ENCODE measurements at regions not wholly inside any gene's neighbourhood (a gene's known extent, or its start where the extent isn't known, plus 50 kb on each side); places are given as distances from the start of the nearest gene placed in this dataset.

DNA sequence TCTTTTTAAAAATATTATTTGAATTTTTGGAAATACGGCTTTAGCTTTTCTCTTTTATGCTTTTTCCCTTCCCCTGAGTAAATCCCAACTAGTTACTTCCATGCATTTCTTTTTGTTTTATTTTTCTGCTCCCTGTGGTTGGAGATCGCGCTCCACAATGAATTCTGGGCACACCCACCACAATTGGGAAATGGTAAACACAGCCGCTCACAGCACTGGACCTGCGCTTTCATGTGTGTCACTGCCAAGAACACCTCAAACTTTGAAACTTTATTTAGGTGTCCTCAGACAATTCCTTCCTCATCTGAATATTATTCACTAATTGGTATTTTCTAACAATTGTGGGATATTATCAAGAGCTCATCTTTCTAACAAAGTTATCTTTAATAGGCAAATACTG is 82.8 kb upstream of the TMEM18 start:
- no peak for DNase-seq (ENCODE audit: low spot score)

DNA sequence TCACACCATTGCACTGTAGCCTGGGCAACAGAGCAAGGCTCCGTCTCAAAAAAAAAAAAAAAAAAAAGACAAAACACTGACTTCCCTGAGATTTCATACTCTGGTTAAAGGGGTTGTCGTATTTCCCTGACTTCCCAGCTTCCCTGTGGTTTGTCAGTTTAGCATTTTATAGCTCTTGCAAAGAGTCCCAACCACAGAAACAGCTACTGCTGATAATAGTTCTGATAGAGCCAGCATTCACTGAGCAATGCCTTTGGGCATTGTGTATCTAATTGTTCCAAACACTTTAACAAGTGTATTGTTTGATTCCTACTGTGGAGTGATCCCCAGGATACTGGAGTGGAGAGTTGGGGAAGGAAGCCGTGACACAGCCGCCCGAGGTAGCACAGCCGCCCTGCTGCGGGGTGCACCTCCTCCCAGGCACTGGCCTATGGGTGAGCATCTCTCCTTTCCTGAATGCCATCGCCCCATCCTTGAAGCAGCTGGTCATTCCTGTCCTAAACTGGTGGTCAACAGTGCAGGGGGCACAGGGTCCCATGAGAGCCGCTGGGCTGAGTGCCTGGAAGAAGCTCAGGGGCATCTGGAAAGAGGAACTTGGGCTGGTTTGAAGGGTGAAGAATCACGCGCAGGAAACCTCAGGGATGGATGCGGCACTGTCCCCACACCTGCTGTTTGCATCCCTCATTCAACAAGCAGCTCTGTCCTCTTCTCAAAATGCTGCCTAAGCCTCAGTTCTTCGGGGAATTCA is 81.0 kb upstream of the TMEM18 start:
- DNase-seq (ENCODE audit: low spot score): no peak

DNA sequence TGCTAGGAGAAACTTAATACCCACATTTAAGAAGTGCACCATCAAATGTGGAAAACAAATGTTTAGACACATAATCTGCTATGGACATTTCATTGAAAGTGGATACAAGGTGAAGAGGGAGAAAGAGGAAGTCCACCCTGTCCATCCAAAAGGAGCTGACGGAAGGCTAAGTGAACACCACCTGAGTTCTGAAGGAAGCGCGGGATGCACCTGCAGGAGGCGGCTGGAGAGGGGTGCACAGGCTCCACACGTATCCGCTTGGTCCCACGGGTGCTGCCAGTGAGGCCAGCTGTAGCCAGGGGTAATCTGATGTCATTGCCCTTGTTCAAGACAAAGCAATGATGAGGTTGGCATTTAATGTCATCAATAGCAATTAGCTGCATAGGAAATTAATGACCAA is 75.9 kb upstream of the TMEM18 start:
- DNase-seq (ENCODE audit: low spot score): no peak

DNA sequence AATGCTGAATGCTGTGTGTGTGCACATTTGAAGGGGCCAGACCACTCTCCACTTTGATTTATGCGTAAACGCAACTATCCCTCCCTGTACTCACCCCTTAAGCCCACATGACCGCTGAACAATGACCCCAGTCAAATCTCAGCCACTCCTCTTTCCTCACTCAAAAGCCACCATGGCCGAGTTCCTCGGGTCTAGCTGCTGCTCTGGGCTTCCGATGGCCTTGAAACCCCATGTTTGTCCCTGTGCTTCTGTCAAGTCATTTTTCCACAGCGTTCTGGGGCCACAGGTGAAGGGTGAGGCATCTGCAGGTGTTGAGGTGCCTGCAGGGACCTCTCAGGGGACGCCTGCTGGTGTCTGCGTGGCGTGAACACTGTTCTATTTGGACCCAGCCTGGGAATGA is 74.3 kb upstream of the TMEM18 start:
- DNase-seq (ENCODE audit: low spot score): no peak

DNA sequence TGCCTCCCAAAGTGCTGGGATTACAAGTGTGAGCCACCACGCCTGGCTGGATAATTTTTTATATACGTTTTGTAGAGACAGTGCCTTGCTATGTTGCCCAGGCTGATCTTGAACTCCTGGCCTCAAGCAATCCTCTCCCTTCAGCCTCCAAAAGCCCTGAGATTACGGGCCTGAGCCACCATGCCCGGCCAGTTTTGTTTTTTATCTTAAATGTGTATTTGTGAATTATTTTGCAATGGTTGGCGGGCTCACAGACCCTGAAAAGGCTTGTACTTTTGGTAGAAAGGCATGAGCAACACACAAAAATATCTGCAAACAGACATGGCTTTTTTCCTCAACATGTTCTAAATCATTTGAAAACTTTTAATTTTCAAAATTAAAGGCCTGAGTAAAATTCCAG is 73.4 kb upstream of the TMEM18 start:
- no peak for DNase-seq (ENCODE audit: low spot score)

DNA sequence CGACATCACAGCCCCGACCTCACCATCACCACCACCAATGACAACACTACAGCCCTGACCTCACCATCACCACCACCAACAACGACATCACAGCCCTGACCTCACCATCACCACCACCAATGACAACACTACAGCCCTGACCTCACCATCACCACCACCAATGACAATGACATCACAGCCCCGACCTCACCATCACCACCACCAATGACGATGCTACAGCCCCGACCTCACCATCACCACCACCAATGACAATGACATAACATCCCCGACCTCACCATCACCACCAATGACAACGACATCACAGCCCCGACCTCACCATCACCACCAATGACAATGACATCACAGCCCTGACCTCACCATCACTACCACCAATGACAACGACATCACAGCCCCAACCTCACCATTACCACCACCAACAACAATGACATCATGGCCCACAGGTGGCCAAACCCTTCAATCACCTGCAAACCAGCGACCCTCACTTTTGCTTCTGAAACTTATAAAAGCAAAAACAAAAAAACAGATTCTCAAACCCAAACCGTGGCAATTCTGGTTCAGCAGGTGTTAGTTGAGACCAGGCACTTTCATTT is 70.7 kb upstream of the TMEM18 start:
- no peak for DNase-seq (ENCODE audit: low spot score)

DNA sequence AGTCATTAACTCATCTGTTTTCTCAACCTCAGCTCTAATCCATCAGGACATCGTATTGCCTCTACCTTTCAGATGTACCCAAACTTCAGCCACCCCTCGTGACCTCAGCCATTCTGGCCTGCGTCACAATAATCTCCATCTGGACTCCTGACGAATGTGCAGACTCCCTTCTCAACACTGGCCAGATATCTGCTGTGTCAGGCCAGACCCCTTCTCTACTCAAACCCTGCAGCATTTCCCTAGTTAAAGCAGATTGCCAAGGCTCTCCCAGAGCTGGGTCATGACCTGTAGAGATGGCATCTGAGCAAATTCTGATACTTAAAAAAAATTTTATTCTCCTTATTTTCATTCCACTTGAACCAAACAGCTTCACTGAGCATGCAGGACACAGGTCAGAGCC is 69.5 kb upstream of the TMEM18 start:
- no peak for DNase-seq (ENCODE audit: low spot score)

DNA sequence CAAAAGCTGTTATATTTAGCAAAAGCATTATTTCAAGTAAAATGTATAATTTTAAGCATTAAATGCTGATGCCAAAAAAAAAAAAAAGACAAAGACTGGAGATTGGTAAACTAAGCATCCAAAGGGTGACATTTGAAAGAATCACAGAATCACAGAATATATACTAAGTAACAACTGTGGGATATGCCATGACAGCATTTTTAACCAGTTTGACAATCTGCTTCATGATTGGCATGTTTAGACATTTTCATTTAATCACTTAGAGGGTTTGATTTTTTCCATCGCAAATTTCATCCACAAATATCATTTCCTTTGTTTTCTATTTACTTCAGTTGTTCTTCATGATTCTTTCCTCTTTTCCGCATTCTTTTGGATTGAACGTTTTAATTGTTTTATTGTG is 66.9 kb upstream of the TMEM18 start:
- DNase-seq (ENCODE audit: low spot score): no peak

DNA sequence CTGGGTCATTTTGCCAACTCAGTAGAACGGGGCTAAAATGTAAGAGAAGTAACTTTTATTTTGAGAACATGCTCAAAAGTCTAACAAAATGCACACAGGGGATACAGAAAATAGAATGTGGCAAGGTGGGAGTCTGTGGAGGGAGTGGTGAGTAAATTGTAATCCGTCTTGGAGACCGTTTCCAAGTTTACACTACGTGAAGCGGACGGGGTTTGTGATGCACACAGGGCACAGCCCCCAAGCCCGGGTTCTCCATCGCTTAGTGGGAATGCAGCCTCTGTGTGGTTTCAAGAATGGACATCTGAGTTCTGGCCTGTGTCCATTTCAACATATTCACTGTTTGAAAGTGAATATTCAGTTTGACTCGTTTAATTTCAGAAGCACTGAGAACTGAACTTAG is 65.0 kb upstream of the TMEM18 start:
- no peak for DNase-seq (ENCODE audit: low spot score)

DNA sequence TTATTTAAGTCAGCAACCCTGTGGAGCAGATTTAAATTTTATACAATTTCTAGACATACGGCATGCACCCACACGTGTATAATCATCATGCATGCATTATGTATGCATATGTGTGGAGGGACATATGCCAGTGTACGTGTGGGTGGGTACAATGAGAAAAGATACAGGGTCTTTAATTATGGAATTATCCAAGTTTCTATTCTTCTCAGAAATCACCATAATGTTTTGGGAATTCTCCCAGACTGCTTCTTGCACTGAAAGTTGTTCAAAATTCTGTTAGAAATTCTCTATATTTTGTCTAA is 63.9 kb upstream of the TMEM18 start:
- no peak for DNase-seq (ENCODE audit: low spot score)

DNA sequence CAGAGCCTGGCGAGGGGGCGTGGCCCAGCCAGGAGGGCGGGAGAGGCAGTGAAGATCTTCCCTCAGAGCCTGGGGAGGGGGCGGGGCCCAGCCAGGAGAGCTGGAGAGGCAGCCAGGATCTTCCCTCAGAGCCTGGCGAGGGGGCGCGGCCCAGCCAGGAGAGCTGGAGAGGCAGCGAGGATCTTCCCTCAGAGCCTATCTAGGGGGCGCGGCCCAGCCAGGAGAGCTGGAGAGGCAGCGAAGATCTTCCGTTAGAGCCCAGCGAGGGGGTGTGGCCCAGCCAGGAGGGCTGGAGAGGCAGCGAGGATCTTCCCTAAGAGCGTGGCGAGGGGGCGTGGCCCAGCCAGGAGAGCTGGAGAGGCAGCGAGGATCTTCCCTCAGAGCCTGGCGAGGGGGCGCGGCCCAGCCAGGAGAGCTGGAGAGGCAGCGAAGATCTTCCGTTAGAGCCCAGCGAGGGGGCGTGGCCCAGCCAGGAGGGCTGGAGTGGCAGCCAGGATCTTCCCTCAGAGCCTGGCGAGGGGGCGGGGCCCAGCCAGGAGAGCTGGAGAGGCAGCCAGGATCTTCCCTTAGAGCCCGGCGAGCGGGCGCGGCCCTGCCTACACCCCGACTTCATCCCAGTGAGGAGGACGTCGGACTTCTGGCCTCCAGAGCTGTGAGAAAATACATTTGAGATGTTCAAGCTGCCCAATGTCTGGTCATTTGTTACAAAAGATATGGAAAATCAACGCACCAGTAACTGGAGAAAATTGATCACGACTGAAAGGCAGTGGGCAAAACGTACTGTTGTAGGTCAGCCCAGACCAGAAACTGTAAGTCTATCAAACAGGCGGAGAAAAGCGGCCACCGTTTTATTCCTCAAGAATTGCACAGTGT is 63.4 kb upstream of the TMEM18 start:
- DNase-seq (ENCODE audit: low spot score): peak; percentile 85

DNA sequence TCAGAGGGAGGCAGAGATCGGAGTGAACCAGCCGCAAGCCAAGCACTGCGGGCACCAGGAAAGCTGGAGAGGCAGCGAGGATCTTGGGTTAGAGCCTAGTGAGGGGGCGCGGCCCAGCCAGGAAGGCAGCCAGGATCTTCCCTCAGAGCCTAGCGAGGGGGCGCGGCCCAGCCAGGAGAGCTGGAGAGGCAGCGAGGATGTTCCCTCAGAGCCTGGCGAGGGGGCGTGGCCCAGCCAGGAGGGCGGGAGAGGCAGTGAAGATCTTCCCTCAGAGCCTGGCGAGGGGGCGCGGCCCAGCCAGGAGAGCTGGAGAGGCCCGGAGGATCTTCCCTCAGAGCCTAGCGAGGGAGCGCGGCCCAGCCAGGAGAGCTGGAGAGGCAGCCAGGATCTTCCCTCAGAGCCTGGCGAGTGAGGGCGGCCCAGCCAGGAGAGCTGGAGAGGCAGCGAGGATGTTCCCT is 62.7 kb upstream of the TMEM18 start:
- peak; percentile 58 for DNase-seq (ENCODE audit: low spot score)

DNA sequence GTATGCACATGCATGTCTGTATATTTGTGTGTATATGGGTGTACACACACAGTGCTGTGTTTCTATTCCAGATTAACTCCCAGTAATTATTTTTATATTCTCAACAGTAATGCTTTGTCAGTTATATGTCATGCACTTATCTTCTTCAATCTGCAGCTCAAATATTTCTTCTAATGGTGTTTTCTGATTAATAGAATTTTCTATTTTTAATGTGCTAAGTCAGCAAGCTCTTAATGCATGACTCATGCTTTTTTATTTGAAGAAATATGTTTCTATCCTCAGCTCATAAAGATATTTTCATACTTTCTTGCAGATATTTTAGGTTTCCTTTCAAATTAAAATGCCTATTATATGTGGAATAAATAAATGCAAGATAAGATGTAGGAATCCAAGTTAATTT is 59.7 kb upstream of the TMEM18 start:
- no peak for DNase-seq (ENCODE audit: low spot score)

DNA sequence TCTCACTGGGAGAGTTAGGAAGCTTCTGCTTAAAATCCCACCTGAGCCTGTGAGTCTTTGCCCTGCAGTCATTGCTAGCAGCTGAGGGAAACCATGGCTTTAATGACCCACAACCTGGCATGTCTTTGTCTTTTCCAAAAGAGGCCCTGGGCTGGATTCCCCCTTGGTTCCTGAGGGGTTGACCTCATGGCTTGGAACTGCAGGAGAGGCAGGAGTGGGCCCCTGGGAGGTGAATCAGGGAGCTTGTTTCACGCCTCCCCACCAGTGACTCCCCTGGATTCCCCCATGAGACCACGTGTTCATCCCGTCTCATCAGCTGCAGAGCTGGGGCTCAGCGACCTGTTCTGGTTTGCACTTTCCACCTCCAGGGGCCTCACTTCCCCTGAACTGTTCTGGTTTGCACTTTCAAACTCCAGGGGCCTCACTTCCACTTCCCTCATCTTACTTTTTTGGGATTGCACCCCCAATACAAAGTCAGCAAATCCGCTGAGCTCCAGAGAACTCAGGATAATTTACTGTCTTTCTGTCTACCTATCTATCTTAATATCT is 58.5 kb upstream of the TMEM18 start:
- no peak for DNase-seq (ENCODE audit: low spot score)

DNA sequence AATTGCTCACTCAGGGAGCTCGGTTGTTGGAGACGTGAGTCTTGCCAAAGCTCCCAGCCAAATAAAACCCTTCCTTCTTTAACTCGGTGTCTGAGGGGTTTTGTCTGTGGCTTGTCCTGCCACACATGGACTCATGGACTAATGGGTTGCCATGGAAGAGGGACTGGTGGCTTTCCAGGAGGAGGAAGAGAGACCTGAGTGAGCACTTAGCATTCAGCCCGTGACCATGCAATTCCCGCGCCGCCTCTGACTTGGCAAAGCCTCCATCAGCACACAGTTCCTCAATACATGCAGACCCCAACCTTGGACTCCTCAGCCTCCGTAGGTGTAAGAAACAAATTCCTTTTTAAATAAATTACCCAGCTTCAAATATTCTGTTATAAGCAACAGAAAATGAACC is 57.3 kb upstream of the TMEM18 start:
- DNase-seq (ENCODE audit: low spot score): no peak

DNA sequence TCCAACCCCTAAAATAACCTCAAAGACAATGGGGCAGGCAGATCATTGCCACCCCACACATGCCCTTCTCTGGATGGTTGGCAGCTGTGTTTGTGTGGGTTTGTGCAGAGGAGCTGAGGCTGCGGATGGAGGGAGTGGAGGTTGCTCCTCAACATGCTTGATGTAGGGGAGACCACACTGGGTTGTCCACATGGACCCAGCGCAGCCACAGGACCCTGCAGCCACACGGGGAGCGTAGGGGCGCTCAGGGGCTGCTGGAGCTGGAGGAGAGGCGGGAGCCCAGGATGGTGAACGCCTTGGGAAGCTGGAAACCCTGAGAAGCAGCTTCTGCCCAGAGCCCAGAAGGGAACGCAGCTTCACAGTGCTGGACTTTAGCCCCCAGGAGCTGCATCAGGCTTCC is 56.3 kb upstream of the TMEM18 start:
- no peak for DNase-seq (ENCODE audit: low spot score)

DNA sequence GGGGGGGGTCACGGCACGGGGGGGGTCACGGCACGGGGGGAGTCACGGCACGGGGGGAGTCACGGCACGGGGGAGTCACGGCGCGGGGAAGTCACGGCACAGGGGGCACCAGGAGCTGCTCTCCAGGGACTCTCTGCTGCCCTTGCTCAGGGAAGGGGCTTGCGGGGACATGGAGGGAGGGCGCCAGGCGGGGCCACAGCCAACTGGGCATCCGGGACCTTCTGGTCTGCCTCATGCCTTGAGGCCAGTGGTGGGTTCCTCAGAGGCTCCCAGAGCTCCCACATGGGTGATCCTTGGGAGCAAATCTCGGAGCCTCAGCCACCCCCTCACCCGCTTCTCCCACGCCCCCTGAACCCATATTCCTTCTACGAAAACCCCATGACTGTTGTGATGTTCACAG is 55.8 kb upstream of the TMEM18 start:
- DNase-seq (ENCODE audit: low spot score): no peak

DNA sequence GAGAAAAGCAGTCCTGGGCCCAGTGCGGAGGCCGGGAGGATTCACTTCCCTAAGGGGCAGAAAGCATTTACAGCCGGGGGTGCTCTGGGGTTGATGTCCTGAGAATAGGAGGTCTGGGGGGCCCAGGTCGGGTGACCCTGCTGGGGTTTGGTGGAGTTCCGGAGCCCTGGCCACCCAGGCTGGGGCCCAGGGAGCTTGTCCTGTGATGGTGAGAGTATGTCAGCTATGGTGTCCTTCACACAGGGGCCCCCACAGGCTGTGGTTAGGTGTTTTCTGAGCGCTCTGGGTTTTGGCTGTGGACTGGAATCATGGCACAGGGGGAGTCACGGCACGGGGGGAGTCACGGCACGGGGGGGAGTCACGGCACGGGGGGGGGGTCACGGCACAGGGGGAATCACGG is 54.5 kb upstream of the TMEM18 start:
- no peak for DNase-seq (ENCODE audit: low spot score)

DNA sequence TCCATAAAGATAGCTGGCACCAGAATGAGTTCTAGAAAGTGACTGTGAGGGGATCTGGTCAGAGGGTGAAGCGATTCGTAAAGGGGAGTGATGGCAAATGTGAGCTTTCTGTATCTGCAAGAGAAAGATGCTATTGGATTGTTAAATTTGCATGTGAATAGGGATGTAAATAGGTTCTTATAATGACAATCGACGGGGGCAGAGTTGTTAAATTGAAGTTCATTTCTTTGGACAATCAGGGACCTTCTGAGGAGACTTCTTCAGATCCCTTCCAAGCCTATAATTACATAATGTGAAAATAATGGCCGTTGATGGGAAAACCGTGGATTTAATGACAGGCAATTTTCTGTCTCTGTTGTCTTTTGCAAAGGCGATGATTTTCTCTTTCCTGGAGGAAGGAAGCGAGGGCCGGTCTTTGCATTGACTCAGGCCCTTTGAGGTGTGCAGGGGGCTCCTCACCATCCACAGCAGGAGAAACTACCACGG is 52.2 kb upstream of the TMEM18 start:
- DNase-seq (ENCODE audit: low spot score): peak; percentile 52

DNA sequence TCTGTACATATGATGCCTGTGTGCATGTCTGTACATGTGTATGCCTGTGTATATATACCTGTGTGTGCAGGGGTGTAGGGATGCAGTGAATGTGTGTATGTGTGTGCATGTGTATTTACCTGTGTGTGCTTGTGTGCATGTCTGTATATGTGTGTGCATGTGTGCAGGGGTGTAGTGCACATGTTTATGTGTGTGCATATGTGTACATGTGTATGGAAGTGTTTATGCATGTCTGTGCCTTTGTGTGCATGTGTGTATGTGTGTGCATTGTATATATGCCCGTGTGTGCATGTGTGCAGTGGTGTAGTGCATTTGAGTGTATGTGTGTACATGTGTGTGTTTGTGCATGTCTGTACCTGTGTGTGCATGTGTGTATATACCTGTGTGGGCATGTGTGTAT is 51.0 kb upstream of the TMEM18 start:
- DNase-seq (ENCODE audit: low spot score): no peak

DNA sequence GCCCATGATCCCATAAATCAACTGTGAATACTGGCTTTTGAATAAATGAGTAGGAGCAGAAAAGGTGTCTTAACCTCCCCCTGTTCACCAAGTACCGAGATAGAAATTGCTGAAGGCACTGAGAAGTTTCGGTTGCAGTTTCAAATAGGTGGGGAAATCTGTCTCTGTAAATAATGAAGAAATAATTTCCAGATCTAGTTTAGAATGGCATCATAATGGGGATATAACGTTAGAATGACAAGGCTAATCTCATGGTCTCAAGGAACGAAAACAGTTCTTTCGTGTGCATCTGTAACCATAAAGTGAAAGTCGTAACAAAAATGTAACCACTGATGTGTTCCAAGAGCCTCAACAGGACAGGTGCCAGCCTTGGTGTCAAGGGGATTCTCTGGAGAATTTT is 49.9 kb upstream of the TMEM18 start:
- DNase-seq (ENCODE audit: low spot score): no peak
